Hepatocyte (in vitro differentiated cells): ENCODE measurements at regions not wholly inside any gene's neighbourhood (a gene's known extent, or its start where the extent isn't known, plus 50 kb on each side); places are given as distances from the start of the nearest gene placed in this dataset.
"Not testable (repeated sequence)": the region's sequence is repeated elsewhere in the genome, so short reads cannot be mapped to it uniquely, and the experiment has no call there.

Source experiments
- DNase-seq: peaks from one replicate; pipeline ENCODE4 v3.0.0-alpha.2; 2016; ENCODE audit warnings: low spot score
- H2AFZ ChIP-seq: fragments of 200-600 bp; sonication (generic); 2 replicates; pipeline ENCODE4 v1.6.0; 2016; ENCODE audit warnings: antibody characterized with exemption, mild to moderate bottlenecking
- H3K27ac ChIP-seq: fragments of 200-600 bp; sonication (generic); 2 replicates; pipeline ENCODE4 v1.5.1; 2016; ENCODE audit warnings: mild to moderate bottlenecking
- H3K27me3 ChIP-seq: fragments of 200-600 bp; sonication (generic); 2 replicates; pipeline ENCODE4 v1.6.1; 2016
- H3K36me3 ChIP-seq: fragments of 200-600 bp; sonication (generic); replicated peaks from 2 replicates; pipeline ENCODE4 v1.5.1; 2016; ENCODE audit warnings: low read depth; ENCODE audit not compliant: insufficient read depth
- H3K4me1 ChIP-seq: fragments of 200-600 bp; sonication (generic); 2 replicates; pipeline ENCODE4 v1.5.1; 2016; ENCODE audit warnings: mild to moderate bottlenecking, moderate library complexity; ENCODE audit not compliant: insufficient read depth
- H3K4me2 ChIP-seq: fragments of 200-600 bp; sonication (generic); 2 replicates; pipeline ENCODE4 v1.6.0; 2016
- H3K4me3 ChIP-seq: fragments of 200-600 bp; sonication (generic); 2 replicates; pipeline ENCODE4 v1.5.1; 2016; ENCODE audit warnings: mild to moderate bottlenecking
- H3K79me2 ChIP-seq: fragments of 200-600 bp; sonication (generic); 2 replicates; pipeline ENCODE4 v1.6.0; 2017; ENCODE audit warnings: mild to moderate bottlenecking
- H3K9me2 ChIP-seq: fragments of 200-600 bp; sonication (generic); replicated peaks from 2 replicates; pipeline ENCODE4 v1.6.0; 2017; ENCODE audit warnings: mild to moderate bottlenecking; ENCODE audit not compliant: insufficient read depth
- H3K9me3 ChIP-seq: fragments of 200-600 bp; sonication (generic); 2 replicates; pipeline ENCODE4 v1.5.1; 2016; ENCODE audit warnings: low read depth, mild to moderate bottlenecking
- H4K20me1 ChIP-seq: fragments of 200-600 bp; sonication (generic); 2 replicates; pipeline ENCODE4 v1.6.0; 2016; ENCODE audit warnings: mild to moderate bottlenecking; ENCODE audit not compliant: insufficient read depth, poor library complexity, severe bottlenecking
- CTCF ChIP-seq: fragments of 200-600 bp; sonication (generic); IDR thresholded peaks from 2 replicates; pipeline ENCODE4 v1.5.1; 2016; ENCODE audit warnings: antibody characterized with exemption, mild to moderate bottlenecking; ENCODE audit not compliant: poor library complexity
- EZH2 ChIP-seq: fragments of 200-600 bp; sonication (generic); IDR thresholded peaks from 2 replicates; pipeline ENCODE4 v1.6.1; 2016; ENCODE audit warnings: antibody characterized with exemption, mild to moderate bottlenecking, borderline replicate concordance
- EZH2phosphoT487 ChIP-seq: fragments of 200-600 bp; sonication (generic); IDR thresholded peaks from one replicate; pipeline ENCODE4 v1.6.1; 2018; ENCODE audit warnings: antibody characterized with exemption, mild to moderate bottlenecking, low read depth, moderate library complexity; ENCODE audit not compliant: unreplicated experiment, severe bottlenecking
- WGBS: methylation state at CpG from one replicate; pipeline ENCODE4 v1.1.6; 2016; ENCODE audit warnings: low lambda C conversion rate; ENCODE audit errors: missing lambda C conversion rate; 5-methylcytosine and 5-hydroxymethylcytosine counted together

DNA sequence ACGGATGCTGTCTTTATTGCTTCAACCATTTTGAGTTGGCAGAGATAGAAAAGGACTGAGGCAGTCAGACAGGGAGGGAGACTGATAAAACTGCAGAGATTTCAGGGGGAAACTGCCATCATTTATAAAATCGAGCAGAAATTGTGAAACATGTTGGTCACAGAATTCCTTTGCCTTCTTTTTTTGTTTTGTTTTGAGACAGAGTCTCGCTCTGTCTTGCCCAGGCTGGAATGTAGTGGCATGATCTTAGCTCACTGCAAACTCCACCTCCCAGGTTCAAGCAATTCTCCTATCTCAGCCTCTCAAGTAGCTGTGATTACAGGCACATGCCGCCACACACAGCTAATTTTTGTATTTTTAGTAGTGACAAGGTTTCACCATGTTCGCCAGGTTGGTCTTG is 273.7 kb upstream of the USP9Y start:
- no peaks in the 10 kb centered on the region for H3K9me3 ChIP-seq
- no peaks in the 10 kb centered on the region for H3K9me2 ChIP-seq
- H4K20me1 ChIP-seq = no peaks in the 10 kb centered on the region
- H3K4me3 ChIP-seq = no peak overlapping the region
- H3K4me1 ChIP-seq = no peaks in the 10 kb centered on the region
- no peaks in the 10 kb centered on the region for H3K36me3 ChIP-seq
- no peak for DNase-seq
- no peak overlapping the region for H3K4me2 ChIP-seq
- no peak overlapping the region for H2AFZ ChIP-seq
- no CpG with 5 or more reads among the region's 5 CpGs for WGBS
- no peak for TF ChIP-seq CTCF
- TF ChIP-seq EZH2phosphoT487 = no peak
- no peak for TF ChIP-seq EZH2
- no peaks in the 10 kb centered on the region for H3K27me3 ChIP-seq
- no peak overlapping the region for H3K27ac ChIP-seq
- no peaks in the 10 kb centered on the region for H3K79me2 ChIP-seq

DNA sequence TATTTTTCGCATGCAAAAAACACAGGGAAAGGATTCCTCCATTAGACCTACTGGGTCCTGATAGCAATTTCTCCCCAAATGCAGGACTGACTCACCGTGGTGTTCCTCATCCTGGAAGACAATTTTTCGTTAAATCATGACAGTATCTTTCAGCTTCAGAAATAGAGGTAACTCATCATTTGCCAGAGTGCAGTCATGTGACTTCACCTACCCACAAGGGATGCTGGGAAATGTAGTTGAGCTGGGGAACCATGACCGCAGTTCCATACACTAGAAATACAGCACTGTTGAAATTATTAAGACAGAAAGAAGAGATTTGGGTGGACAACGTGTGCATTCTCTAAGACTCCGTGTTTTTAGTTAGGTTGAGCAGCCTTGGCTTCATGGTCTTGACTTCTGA is 269.5 kb upstream of the USP9Y start:
- Histone ChIP-seq H3K27me3 (no peaks in the 10 kb centered on the region), H3K4me2 (no peak overlapping the region), H3K4me3 (no peak overlapping the region), H3K4me1 (no peaks in the 10 kb centered on the region), H4K20me1 (no peaks in the 10 kb centered on the region), H3K9me3 (no peaks in the 10 kb centered on the region), H3K79me2 (no peaks in the 10 kb centered on the region), H2AFZ (no peak overlapping the region), H3K27ac (no peak overlapping the region), H3K9me2 (no peaks in the 10 kb centered on the region), H3K36me3 (no peaks in the 10 kb centered on the region)
- no CpG with 5 or more reads among the region's 6 CpGs for WGBS
- DNase-seq = no peak
- TF ChIP-seq EZH2 (no peak), CTCF (no peak), EZH2phosphoT487 (no peak)

GRCh38 chrY:12438823-12439222 is 262.2 kb upstream of the USP9Y start:
- not testable (repeated sequence) for H3K27ac ChIP-seq, H3K27me3 ChIP-seq, H3K79me2 ChIP-seq, DNase-seq, H4K20me1 ChIP-seq, H3K4me3 ChIP-seq, H3K9me3 ChIP-seq, H3K36me3 ChIP-seq, H3K9me2 ChIP-seq, H3K4me2 ChIP-seq, H2AFZ ChIP-seq, H3K4me1 ChIP-seq
- no CpG with 5 or more reads among the region's 6 CpGs for WGBS

GRCh38 chrY:12444200-12444599 is 256.8 kb upstream of the USP9Y start:
- no peak overlapping the region for H3K27ac ChIP-seq
- no peaks in the 10 kb centered on the region for H3K36me3 ChIP-seq
- WGBS = no CpG with 5 or more reads among the region's 4 CpGs
- H4K20me1 ChIP-seq = no peaks in the 10 kb centered on the region
- H2AFZ ChIP-seq = no peak overlapping the region
- TF ChIP-seq EZH2phosphoT487 (no peak), CTCF (no peak), EZH2 (no peak)
- H3K9me2 ChIP-seq = no peaks in the 10 kb centered on the region
- H3K9me3 ChIP-seq = no peaks in the 10 kb centered on the region
- H3K27me3 ChIP-seq = no peaks in the 10 kb centered on the region
- no peaks in the 10 kb centered on the region for H3K4me1 ChIP-seq
- H3K4me3 ChIP-seq = no peak overlapping the region
- no peaks in the 10 kb centered on the region for H3K79me2 ChIP-seq
- DNase-seq = no peak
- no peak overlapping the region for H3K4me2 ChIP-seq

DNA sequence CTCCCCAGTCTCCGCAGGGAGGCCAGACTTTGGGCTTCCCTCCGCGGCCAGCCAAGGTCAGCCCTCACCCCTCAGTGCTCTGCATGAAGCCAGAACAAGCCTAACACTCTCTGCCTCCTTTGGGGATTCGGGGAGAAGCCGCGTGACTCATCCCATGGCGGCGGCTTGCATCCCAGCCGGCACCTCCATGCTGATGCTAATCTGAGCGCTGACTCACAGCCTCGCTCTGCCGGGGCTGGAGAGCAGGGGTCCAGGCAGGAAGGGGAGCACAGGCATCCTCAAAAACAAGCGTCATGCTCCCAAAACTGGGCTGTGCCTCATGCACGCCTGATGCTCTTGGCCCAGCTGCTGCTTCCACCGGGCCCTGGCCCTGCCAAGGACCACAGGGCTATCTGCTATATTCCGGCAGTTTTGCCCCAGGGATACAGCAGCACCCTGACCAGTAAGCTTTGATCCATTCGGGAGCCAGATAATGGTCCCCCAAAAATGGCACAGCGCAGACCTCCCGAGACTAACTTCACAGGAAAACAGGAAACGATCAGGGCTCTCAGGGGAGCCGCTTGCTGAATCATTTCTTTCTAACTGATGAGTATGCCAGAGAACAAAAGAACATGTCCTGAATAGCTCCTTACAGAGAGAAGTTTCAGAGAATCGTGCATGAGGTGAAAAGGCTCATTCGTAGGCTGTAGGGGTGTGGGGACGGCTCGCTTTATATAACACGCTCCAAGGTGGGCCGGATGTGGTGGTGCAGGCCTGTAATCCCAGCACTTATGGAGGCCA is 254.4 kb upstream of the USP9Y start:
- not testable (repeated sequence) for H4K20me1 ChIP-seq, H3K4me1 ChIP-seq, H3K36me3 ChIP-seq, H2AFZ ChIP-seq, H3K9me3 ChIP-seq, H3K27ac ChIP-seq, H3K79me2 ChIP-seq, H3K27me3 ChIP-seq, DNase-seq, H3K4me2 ChIP-seq, H3K4me3 ChIP-seq, H3K9me2 ChIP-seq
- WGBS = no CpG with 5 or more reads among the region's 27 CpGs

GRCh38 chrY:12448561-12448960 is 252.5 kb upstream of the USP9Y start:
- DNase-seq, H2AFZ ChIP-seq, H3K4me3 ChIP-seq, H3K9me2 ChIP-seq, H3K4me2 ChIP-seq, H3K36me3 ChIP-seq, H3K27ac ChIP-seq, H3K27me3 ChIP-seq, H3K4me1 ChIP-seq, H3K79me2 ChIP-seq, H3K9me3 ChIP-seq, H4K20me1 ChIP-seq: not testable (repeated sequence)
- WGBS = no CpG with 5 or more reads among the region's 6 CpGs
